ENCODE measurements at regions not wholly inside any gene's neighbourhood (a gene's known extent, or its start where the extent isn't known, plus 50 kb on each side); places are given as distances from the start of the nearest gene placed in this dataset.

DNA sequence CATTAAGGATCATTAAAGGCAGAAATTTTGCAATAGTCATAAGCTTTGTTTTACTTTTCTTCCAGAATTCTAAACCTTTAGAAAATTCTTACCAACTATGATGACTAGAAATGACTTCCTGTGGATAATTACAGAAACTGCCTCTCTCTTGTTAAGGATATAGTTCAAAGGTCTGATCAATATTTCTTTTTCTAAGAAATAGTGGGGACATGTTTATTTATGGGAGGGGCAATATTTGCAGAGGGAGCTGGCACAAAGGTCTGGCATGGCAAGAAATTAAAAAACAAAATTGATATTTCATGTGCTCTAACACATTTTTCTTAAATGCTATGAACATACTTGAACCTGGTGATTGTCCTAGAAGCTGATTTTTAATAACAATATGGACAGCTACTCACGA lies 448.9 kb downstream of the KCTD8 start:
- TF ChIP-seq, protein P1, sequence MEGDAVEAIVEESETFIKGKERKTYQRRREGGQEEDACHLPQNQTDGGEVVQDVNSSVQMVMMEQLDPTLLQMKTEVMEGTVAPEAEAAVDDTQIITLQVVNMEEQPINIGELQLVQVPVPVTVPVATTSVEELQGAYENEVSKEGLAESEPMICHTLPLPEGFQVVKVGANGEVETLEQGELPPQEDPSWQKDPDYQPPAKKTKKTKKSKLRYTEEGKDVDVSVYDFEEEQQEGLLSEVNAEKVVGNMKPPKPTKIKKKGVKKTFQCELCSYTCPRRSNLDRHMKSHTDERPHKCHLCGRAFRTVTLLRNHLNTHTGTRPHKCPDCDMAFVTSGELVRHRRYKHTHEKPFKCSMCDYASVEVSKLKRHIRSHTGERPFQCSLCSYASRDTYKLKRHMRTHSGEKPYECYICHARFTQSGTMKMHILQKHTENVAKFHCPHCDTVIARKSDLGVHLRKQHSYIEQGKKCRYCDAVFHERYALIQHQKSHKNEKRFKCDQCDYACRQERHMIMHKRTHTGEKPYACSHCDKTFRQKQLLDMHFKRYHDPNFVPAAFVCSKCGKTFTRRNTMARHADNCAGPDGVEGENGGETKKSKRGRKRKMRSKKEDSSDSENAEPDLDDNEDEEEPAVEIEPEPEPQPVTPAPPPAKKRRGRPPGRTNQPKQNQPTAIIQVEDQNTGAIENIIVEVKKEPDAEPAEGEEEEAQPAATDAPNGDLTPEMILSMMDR (IDR thresholded peaks at IDR 0.05; ENCODE audit: insufficient read depth, low read length, poor library complexity, severe bottlenecking): no peak
- TF ChIP-seq EZH2phosphoT487 (conservative IDR thresholded peaks at IDR 0.05; ENCODE audit: low read length): no peak

Measured in SU-DHL-6 (cell line).